Coronary artery (tissue), 2 donors: ENCODE measurements at regions not wholly inside any gene's neighbourhood (a gene's known extent, or its start where the extent isn't known, plus 50 kb on each side); places are given as distances from the start of the nearest gene placed in this dataset.

Source experiments
- DNase-seq: peaks from one replicate; pipeline ENCODE4 v3.0.0-alpha.2; 2017; ENCODE audit warnings: low spot score
- H3K27ac ChIP-seq, 2 donors: fragments of 200-600 bp; sonication (generic); one replicate each; pipeline ENCODE4 v1.5.1; 2016 to 2019
- H3K4me3 ChIP-seq: fragments of 200-600 bp; sonication (generic); 2 replicates; pipeline ENCODE4 v1.5.1; 2016; ENCODE audit warnings: mild to moderate bottlenecking, moderate library complexity
- TF ChIP-seq, protein P1 (sequence below): fragments of 200-600 bp; sonication (generic); IDR thresholded peaks from one replicate; pipeline ENCODE4 v1.5.1; 2019; ENCODE audit warnings: antibody characterized with exemption

DNA sequence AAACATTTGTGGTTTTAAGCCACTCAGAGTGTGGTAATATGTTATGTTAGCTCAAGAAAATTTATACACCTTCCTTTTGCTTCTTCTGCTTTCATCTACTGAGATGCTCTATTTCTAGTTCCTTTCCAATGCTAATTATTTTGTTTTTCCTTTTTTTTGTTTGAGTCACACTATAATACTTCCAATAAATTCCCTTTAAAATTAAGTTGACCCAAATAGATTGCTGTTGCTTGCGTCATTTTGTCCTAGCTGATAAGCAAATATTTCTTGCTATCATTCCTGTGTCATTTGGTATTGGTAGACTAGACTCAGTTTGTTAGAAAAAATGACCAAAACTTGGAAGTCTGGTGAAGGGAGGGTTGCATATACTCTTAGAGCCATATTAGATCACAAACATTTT lies 437.0 kb upstream of the CNTN6 start:
- TF ChIP-seq, protein P1, sequence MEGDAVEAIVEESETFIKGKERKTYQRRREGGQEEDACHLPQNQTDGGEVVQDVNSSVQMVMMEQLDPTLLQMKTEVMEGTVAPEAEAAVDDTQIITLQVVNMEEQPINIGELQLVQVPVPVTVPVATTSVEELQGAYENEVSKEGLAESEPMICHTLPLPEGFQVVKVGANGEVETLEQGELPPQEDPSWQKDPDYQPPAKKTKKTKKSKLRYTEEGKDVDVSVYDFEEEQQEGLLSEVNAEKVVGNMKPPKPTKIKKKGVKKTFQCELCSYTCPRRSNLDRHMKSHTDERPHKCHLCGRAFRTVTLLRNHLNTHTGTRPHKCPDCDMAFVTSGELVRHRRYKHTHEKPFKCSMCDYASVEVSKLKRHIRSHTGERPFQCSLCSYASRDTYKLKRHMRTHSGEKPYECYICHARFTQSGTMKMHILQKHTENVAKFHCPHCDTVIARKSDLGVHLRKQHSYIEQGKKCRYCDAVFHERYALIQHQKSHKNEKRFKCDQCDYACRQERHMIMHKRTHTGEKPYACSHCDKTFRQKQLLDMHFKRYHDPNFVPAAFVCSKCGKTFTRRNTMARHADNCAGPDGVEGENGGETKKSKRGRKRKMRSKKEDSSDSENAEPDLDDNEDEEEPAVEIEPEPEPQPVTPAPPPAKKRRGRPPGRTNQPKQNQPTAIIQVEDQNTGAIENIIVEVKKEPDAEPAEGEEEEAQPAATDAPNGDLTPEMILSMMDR: no peak
- Histone ChIP-seq H3K4me3 (no peak overlapping the region), H3K27ac (no peak overlapping the region)
- no peak for DNase-seq

DNA sequence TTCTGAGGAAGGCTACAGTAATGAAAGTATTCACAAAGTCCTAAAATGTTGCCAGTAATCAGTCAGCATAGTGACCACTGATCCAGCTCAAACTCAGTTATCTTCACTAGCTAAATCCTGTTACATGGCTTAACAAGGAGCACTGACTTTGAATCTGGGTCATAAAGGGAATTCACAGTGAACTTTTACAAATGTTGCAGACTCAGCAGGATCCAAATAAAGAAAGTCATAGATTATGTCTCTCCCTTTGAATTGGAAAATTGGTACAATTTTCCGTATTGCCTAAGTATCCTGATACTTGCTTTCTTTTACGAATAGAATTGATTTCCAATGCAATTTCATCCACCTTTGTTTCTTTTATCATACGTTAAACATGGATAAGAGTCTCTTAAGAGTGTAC lies 431.5 kb upstream of the CNTN6 start:
- DNase-seq: no peak
- H3K4me3 ChIP-seq: no peak overlapping the region
- TF ChIP-seq, protein P1: no peak
- H3K27ac ChIP-seq: no peak overlapping the region

- TF ChIP-seq, protein P1: no peak
- Histone ChIP-seq H3K4me3 (no peak overlapping the region), H3K27ac (no peak overlapping the region)
- DNase-seq: no peak
Observed at GRCh38 chr3:674116-674515, 418.7 kb upstream of the CNTN6 start.

- no peak for DNase-seq
- TF ChIP-seq, protein P1: no peak
- Histone ChIP-seq H3K27ac (no peak overlapping the region), H3K4me3 (no peak overlapping the region)
Observed at GRCh38 chr3:675846-676245, 417.0 kb upstream of the CNTN6 start.

- no peak for DNase-seq
- Histone ChIP-seq H3K4me3 (no peak overlapping the region), H3K27ac (no peak overlapping the region)
- TF ChIP-seq, protein P1: no peak
Observed at GRCh38 chr3:683770-684169, 409.1 kb upstream of the CNTN6 start.

- Histone ChIP-seq H3K4me3 (no peak overlapping the region), H3K27ac (no peak overlapping the region)
- no peak for DNase-seq
- TF ChIP-seq, protein P1: no peak
Observed at GRCh38 chr3:690770-691169, 402.1 kb upstream of the CNTN6 start.

DNA sequence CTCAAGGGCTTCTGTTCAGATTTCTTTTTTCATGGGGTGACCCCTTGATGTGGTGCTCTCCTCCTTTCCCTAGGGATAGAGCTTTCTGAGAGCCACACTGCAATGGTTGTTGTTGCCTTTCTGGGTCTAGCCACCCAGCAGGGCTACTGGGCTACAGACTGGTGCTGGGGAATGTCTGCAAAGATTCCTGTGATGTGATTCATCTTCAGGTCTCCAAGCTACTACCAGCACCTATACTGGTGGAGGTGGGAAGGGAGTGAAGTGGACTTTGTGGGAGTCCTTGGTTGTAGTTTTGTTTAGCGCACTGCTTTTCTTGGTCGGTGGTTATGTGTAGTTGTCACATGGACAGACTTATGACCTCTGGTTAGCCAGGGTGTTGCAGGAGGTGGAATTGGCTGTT lies 392.3 kb upstream of the CNTN6 start:
- Histone ChIP-seq H3K27ac (no peak overlapping the region), H3K4me3 (no peak overlapping the region)
- no peak for DNase-seq
- TF ChIP-seq, protein P1: no peak
